ENCODE measurements at regions not wholly inside any gene's neighbourhood (a gene's known extent, or its start where the extent isn't known, plus 50 kb on each side); places are given as distances from the start of the nearest gene placed in this dataset.
"Not testable (repeated sequence)": the region's sequence is repeated elsewhere in the genome, so short reads cannot be mapped to it uniquely, and the experiment has no call there.

- not testable (repeated sequence) for FAIRE-seq
Measured at GRCh38 chr1:66424530-66424929, 109.4 kb upstream of the SGIP1 start.

- FAIRE-seq, result no peak
Measured at GRCh38 chr1:66426239-66426853, 107.6 kb upstream of the SGIP1 start.

- peak; percentile 3 for FAIRE-seq
Measured at GRCh38 chr1:66430815-66431214, 103.1 kb upstream of the SGIP1 start.

- FAIRE-seq, result no peak
Measured at GRCh38 chr1:66431999-66432398, 102.0 kb upstream of the SGIP1 start.

GRCh38 chr1:66433611-66434010, 100.3 kb upstream of the SGIP1 start:
- FAIRE-seq, result no peak

- no peak for FAIRE-seq
Measured at GRCh38 chr1:66434096-66434495, 99.9 kb upstream of the SGIP1 start.

- FAIRE-seq, result no peak
Measured at GRCh38 chr1:66435541-66435940, 98.4 kb upstream of the SGIP1 start.

GRCh38 chr1:66436378-66437135, 97.4 kb upstream of the SGIP1 start:
- FAIRE-seq, result no peak

GRCh38 chr1:66437136-66437401, 96.9 kb upstream of the SGIP1 start:
- no peak for FAIRE-seq

- no peak for FAIRE-seq
Measured at GRCh38 chr1:66438062-66438461, 95.9 kb upstream of the SGIP1 start.

GRCh38 chr1:66438501-66438900, 95.5 kb upstream of the SGIP1 start:
- peak; percentile 3 for FAIRE-seq

GRCh38 chr1:66439031-66439740, 94.8 kb upstream of the SGIP1 start:
- no peak for FAIRE-seq

- peak; percentile 3 for FAIRE-seq
Measured at GRCh38 chr1:66443793-66444192, 90.2 kb upstream of the SGIP1 start.

GRCh38 chr1:66444438-66445265, 89.3 kb upstream of the SGIP1 start:
- FAIRE-seq, result no peak

- no peak for FAIRE-seq
Measured at GRCh38 chr1:66445492-66446181, 88.3 kb upstream of the SGIP1 start.

- FAIRE-seq, result peak; percentile 91
Measured at GRCh38 chr1:66446261-66447001, 87.5 kb upstream of the SGIP1 start.

- FAIRE-seq, result peak; percentile 65
Measured at GRCh38 chr1:66450043-66450514, 83.9 kb upstream of the SGIP1 start.

GRCh38 chr1:66450847-66451246, 83.1 kb upstream of the SGIP1 start:
- peak; percentile 62 for FAIRE-seq

GRCh38 chr1:66452162-66452561, 81.8 kb upstream of the SGIP1 start:
- peak; percentile 3 for FAIRE-seq

GRCh38 chr1:66452982-66453381, 81.0 kb upstream of the SGIP1 start:
- no peak for FAIRE-seq

GRCh38 chr1:66455446-66455845, 78.5 kb upstream of the SGIP1 start:
- no peak for FAIRE-seq

GRCh38 chr1:66460776-66461175, 73.2 kb upstream of the SGIP1 start:
- no peak for FAIRE-seq
